ENCODE measurements at regions not wholly inside any gene's neighbourhood (a gene's known extent, or its start where the extent isn't known, plus 50 kb on each side); places are given as distances from the start of the nearest gene placed in this dataset.
"Not testable (repeated sequence)": the region's sequence is repeated elsewhere in the genome, so short reads cannot be mapped to it uniquely, and the experiment has no call there.

DNA sequence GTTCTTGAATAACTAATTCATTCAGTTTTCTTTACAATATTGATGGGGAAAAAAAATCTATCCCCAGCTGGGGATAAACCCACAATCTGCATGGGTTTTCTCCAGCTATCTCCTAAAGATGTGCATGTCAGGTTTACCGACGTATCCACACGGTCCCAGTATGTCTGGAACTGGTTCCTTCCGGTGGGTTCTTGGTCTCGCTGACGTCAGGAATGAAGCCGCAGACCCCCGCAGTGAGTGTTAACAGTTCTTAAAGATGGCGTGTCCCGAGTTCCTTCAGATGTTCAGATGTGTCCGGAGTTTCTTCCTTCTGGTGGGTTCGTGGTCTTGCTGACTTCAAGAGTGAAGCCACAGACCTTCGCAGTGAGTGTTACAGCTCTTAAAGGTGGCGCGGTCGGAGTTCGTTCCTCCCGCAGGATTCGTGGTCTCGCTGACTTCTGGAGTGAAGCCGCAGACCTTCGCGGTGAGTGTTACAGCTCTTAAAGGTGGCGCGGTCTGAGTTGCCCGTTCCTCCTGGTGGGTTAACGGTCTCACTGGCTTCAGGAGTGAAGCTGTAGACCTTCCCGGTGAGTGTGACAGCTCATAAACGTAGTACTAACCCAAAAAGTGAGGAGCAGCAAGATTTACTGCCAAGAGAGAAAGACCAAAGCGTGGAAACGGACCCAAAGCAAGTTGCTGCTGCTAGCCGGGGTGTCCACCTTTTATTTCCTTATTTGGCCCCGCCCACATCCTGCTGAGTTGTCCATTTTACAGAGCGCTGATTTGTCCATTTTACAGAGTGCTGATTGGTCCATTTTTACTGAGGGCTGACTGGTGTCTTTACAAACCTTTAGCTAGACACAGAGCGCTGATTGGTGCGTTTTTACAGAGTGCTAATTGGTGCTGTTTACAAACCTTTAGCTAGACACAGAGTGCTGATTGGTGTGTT, 195.1 kb upstream of the NR2F2 start:
- DNase-seq (ENCODE audit: low read depth): no peak

DNA sequence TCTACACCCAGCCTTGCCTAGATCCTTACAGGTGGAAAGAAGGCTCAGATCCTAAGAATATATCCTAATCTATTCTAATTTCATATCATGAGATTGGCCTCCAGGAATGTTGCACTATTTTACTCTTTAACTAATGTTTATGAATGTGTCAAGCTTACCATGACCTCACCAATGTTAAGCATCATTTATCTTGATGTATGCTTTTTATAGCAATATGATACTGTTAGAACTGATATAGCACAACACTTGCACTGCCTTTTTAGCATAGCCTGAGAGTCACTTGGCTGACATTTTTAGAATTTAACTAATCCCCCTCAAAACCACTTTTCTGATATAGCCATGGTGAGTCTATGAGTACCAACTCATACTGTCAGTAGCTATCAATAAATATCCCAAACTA, 191.5 kb upstream of the NR2F2 start:
- DNase-seq (ENCODE audit: low read depth): no peak

GRCh38 chr15:96142498-96142897, 188.0 kb upstream of the NR2F2 start:
- no peak for DNase-seq (ENCODE audit: low read depth)

DNA sequence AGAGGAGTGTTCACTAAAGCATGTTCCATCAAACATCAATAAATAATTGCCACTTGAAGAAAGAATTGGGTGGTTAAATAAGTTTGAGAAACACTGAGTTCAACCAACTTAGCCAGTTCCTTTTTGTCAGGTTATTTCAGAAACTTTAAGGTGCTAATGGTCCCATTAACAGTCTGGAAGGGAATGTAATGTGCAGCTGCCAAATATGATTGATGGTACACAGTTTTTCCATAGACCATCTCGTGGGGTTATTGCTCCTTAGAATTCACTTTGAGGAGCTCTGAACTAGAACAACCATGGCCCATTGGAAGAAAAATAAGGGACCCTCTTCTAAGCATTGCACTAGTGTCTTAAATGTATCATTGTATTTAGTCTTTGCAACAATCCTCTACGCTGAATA, 185.8 kb upstream of the NR2F2 start:
- DNase-seq (ENCODE audit: low read depth): no peak

DNA sequence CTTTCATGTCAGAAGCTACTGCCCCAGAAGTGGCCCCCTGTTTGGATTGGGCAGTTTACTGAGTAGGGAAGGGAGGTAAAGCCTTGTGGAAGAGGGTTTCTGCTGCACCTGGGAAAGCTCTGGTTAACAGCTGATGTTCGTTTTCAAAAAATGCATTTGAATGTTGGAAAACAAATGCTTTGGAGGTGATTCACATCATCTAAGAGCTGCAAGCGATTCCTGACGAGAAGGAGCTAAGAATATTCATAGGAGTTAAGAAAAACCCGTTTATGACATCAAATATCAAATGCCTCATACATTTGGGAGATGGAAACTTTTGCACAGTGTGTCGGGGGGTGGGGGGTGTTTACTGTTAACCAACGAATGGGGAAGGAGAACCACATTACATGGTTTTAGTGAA, 183.8 kb upstream of the NR2F2 start:
- no peak for DNase-seq (ENCODE audit: low read depth)

GRCh38 chr15:96147267-96147666, 183.2 kb upstream of the NR2F2 start:
- DNase-seq (ENCODE audit: low read depth): no peak

DNA sequence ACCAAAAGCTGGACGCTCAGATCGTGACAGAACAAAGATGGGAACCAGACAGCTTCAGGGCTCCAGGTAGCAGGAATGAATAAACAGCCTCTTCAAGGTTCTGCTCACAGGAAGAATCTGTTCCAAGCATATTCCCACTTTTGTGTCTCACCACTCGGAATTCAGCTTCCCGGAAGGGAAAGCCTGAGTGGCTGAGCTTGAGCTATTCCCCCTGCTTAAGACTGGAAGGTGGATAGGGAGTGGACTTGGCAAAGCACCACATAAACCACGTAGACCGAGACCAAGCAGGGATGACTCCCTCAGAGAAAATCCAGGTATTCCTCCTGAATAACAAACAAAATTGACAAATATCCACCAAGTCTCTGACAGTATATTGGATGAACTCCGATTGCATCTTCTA, 180.2 kb upstream of the NR2F2 start:
- DNase-seq (ENCODE audit: low read depth): no peak

- peak; percentile 23 for DNase-seq (ENCODE audit: low read depth)
These were observed 178.8 kb upstream of the NR2F2 start for GRCh38 chr15:96151749-96152148.

- DNase-seq (ENCODE audit: low read depth): no peak
These were observed 176.6 kb upstream of the NR2F2 start for GRCh38 chr15:96153929-96154328.

GRCh38 chr15:96158938-96159337, 171.6 kb upstream of the NR2F2 start:
- no peak for DNase-seq (ENCODE audit: low read depth)

DNA sequence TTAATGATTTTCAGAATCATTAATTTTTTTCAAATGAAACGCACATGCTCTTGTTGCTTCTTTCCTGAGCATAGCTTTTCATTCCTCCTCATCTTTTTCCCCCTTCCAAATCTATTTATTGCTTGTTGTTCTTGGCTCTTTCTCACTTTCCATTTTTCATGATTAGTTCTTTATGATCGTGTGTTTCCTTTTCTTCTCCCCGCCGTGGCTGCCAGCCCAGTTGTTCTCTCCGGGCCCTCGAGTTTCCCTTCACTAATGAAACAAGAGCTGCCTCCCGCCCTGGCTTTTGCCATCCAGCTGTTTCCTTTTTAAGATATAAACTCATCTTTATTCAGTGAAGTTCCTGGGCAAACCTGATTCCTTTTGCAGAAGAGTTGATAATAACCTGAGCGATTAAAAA, 170.2 kb upstream of the NR2F2 start:
- no peak for DNase-seq (ENCODE audit: low read depth)

DNA sequence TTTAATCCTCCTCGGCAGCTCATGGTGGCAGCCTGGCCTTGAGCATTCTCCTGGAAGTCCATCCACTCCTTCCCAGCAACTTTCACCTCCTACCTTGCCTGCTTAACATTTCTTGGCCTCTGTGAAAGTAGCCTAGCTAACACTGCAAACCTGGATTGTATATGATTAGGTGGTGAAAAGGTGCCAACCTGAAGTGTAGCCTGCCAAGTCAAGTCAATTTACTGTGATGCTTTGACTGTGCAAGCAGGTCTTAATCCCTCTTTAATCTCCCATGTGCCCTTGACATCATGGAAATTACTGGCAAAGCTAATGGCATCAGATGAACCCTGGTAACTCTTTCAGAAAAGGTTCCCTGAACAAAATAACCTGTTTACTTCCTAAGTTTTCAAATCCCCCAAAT, 169.7 kb upstream of the NR2F2 start:
- DNase-seq (ENCODE audit: low read depth): no peak

DNA sequence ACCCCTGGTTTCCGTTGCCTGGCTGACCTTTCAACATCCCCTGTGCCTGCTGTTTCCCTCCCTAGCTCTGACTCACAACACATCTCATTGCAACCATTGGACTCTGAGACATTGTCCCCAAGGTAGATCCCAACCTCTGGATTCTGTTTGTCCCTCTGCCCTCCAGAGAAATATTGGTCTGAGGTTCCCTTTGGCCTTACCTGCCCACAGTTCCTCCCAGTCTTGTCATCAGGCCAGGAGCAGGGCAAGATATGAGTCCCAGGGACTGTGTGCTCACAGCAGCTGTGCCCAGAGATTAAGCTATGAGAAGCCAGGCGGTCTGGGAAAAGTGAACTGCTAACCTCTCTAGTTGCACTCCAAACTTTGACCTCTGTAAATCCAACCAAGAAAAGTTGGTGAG, 168.2 kb upstream of the NR2F2 start:
- no peak for DNase-seq (ENCODE audit: low read depth)

GRCh38 chr15:96165081-96165480, 165.4 kb upstream of the NR2F2 start:
- DNase-seq (ENCODE audit: low read depth): no peak

DNA sequence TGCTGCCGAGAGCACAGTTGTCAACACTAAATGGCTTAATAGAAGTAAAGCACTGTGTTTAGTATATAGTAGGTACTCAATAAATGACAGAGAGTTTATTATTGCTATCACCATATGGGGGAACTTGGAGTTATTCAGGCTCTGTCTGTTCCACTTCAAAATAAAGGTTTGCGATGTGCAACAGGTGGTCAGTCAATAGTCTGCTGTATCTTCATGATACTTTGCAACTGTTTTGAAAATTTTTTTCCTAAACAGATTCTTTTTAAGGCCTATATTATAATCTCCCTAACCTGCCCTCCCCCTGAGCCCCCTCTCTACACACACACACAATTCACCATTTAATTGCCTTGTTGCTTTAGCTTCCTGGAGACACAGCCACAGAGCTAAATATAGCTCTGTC, 164.7 kb upstream of the NR2F2 start:
- no peak for DNase-seq (ENCODE audit: low read depth)

- DNase-seq (ENCODE audit: low read depth): no peak
These were observed 164.0 kb upstream of the NR2F2 start for GRCh38 chr15:96166223-96167200.

DNA sequence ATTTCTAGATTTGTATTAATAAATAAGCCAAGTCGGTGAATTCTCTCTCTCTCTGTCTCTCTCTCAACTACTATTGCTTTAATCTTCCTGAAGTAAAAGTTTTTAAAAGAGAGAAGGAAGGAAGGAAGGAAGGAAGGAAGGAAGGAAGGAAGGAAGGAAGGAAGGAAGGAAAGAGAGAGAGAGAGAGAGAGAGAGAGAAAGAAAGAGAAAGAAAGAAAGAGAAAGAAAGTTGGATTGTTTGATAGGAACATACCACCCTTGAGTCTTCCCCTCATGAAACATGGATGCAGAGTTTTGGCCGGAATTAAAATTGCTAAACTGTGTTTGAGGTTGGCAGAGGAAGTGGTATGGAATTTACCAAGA, 159.9 kb upstream of the NR2F2 start:
- not testable (repeated sequence) for DNase-seq (ENCODE audit: low read depth)

DNA sequence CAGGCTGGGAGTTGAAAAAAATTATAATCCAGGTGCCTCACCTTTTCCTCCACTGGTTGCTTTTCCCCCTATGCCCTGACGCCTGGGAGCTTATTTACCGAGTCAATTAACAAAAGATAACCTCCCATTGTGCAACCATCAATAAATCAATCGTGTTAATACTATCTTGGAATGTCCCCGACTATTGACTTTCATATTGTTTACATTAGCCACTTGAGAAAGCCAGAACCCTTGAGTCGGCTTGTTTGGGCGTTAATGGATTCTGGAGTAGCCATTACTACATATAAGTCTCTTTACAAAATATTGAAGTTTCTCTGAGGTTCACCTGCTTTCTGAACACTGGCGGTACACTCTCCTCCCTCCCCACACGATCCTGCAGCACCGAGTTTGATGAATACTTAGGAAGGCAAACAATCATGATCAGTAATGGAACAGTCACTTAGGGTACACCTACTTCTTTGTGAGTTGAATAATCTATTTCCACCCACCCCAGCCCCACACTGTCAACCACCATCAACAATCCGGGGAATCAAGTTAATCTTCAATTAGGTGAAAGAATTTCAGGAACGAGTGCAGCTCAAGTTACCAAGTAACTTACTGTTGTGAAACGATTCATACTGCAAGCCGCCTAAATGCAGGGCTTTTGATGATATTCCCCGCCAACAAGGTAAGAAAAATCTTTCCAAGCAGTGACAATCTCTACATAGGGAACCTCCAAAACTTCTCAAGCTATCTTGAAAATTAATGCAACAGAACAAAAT, 159.3 kb upstream of the NR2F2 start:
- no peak for DNase-seq (ENCODE audit: low read depth)

GRCh38 chr15:96171853-96172296, 158.6 kb upstream of the NR2F2 start:
- DNase-seq (ENCODE audit: low read depth): peak; percentile 23

GRCh38 chr15:96172417-96172816, 158.1 kb upstream of the NR2F2 start:
- DNase-seq (ENCODE audit: low read depth): no peak

- DNase-seq (ENCODE audit: low read depth): no peak
These were observed 153.7 kb upstream of the NR2F2 start for GRCh38 chr15:96176831-96177230.

DNA sequence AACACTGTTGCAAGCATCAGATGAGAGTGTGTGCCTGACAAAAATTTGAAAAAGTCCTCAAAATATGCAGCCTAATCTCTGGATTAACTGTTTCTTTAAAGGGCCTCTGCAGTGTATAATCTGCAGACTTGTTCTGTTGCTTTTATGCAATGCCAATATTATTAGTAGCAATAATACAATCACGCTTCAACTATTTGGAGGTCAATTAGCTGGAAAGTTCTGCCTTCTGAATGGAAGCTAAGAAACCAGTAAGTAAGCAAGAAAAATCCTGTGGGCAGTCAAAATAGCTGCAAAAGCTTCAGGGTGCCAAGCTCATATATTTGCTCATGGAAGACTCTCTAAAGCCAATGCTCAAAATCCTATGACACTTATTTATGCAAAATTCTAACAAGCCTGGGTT, 153.2 kb upstream of the NR2F2 start:
- DNase-seq (ENCODE audit: low read depth): no peak
